GM19240 (cell line): ENCODE measurements at regions not wholly inside any gene's neighbourhood (a gene's known extent, or its start where the extent isn't known, plus 50 kb on each side); places are given as distances from the start of the nearest gene placed in this dataset.

Experiments
- DNase-seq: peaks from one replicate; pipeline ENCODE4 v3.0.0; 2011; ENCODE audit warnings: low spot score; ENCODE audit not compliant: insufficient read length

- DNase-seq, result no peak
Measured at GRCh38 chr6:145507239-145507638, 228.1 kb downstream of the EPM2A start.

- DNase-seq, result no peak
Measured at GRCh38 chr6:145508107-145508506, 227.2 kb downstream of the EPM2A start.

GRCh38 chr6:145517492-145517891 lies 217.8 kb downstream of the EPM2A start:
- DNase-seq, result no peak

- no peak for DNase-seq
Measured at GRCh38 chr6:145525038-145525437, 210.3 kb downstream of the EPM2A start.

- no peak for DNase-seq
Measured at GRCh38 chr6:145529582-145529981, 205.7 kb downstream of the EPM2A start.

- DNase-seq, result no peak
Measured at GRCh38 chr6:145530454-145530853, 204.9 kb downstream of the EPM2A start.

- no peak for DNase-seq
Measured at GRCh38 chr6:145531032-145531431, 204.3 kb downstream of the EPM2A start.

GRCh38 chr6:145531822-145532221 lies 203.5 kb downstream of the EPM2A start:
- DNase-seq, result no peak

GRCh38 chr6:145532361-145532760 lies 203.0 kb downstream of the EPM2A start:
- DNase-seq, result no peak

GRCh38 chr6:145534989-145535388 lies 200.3 kb downstream of the EPM2A start:
- no peak for DNase-seq

- DNase-seq, result no peak
Measured at GRCh38 chr6:145538989-145539388, 196.3 kb downstream of the EPM2A start.

- DNase-seq, result no peak
Measured at GRCh38 chr6:145539831-145540230, 195.5 kb downstream of the EPM2A start.

GRCh38 chr6:145540741-145541140 lies 194.6 kb downstream of the EPM2A start:
- DNase-seq, result no peak

GRCh38 chr6:145544041-145544440 lies 191.3 kb downstream of the EPM2A start:
- DNase-seq, result no peak

GRCh38 chr6:145544514-145544913 lies 190.8 kb downstream of the EPM2A start:
- DNase-seq, result no peak

GRCh38 chr6:145546265-145546664 lies 189.1 kb downstream of the EPM2A start:
- DNase-seq, result no peak

GRCh38 chr6:145547594-145548335 lies 187.6 kb downstream of the EPM2A start:
- DNase-seq, result no peak

GRCh38 chr6:145548933-145549648 lies 186.2 kb downstream of the EPM2A start:
- no peak for DNase-seq

- no peak for DNase-seq
Measured at GRCh38 chr6:145551164-145551563, 184.2 kb downstream of the EPM2A start.

GRCh38 chr6:145555084-145555483 lies 180.2 kb downstream of the EPM2A start:
- DNase-seq, result no peak

GRCh38 chr6:145557474-145557873 lies 177.8 kb downstream of the EPM2A start:
- DNase-seq, result no peak

- DNase-seq, result no peak
Measured at GRCh38 chr6:145559836-145560235, 175.5 kb downstream of the EPM2A start.
